ENCODE measurements at regions not wholly inside any gene's neighbourhood (a gene's known extent, or its start where the extent isn't known, plus 50 kb on each side); places are given as distances from the start of the nearest gene placed in this dataset.

DNA sequence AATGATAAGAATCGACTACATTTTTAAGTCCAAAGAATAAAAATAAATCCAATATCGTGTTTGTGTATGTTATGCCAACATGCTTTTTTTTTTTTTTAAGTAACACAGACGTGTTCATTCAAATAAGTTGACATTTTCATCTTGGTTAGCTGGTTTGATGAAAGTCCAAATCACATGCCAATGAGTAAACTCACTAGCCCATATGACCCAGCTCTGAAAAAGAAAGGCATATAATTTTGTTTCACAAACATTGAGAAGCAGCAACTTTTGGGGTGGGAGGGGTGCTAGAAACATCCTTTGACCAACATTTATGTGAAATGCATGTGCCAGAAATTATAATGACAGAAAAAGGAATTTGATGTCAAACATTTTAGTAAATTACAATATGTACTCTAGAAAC, 61.6 kb upstream of the SPP1 start:
- TF ChIP-seq FOXP1 (CRISPR knock-in tag; IDR thresholded peaks at IDR 0.05) (no peak), MCM5 (IDR thresholded peaks at IDR 0.05; ENCODE audit: low read depth) (no peak)
